DND-41 (cell line): ENCODE measurements at regions not wholly inside any gene's neighbourhood (a gene's known extent, or its start where the extent isn't known, plus 50 kb on each side); places are given as distances from the start of the nearest gene placed in this dataset.

Experiments
- ATAC-seq: fragments of 200-7000 bp; cut with Tn5 transposase; 3 replicates; pipeline ENCODE4 v1.9.1; 2021; ENCODE audit warnings: low read depth; ENCODE audit not compliant: insufficient read depth
- DNase-seq: peaks from one replicate; pipeline ENCODE4 v3.0.0-alpha.2; 2020
- H2AFZ ChIP-seq: 2 replicates; pipeline ENCODE4 v1.6.0; 2012; ENCODE audit warnings: low read depth, low read length
- H3K27ac ChIP-seq: 2 replicates; pipeline ENCODE4 v1.5.1; 2012; ENCODE audit warnings: low read length, inconsistent platforms
- H3K27me3 ChIP-seq: fragments of 200-600 bp; sonication (generic); 2 replicates; pipeline ENCODE4 v1.6.0; 2012; ENCODE audit warnings: low read length, mild to moderate bottlenecking, inconsistent platforms; ENCODE audit not compliant: insufficient read depth, poor library complexity
- H3K36me3 ChIP-seq: 2 replicates; pipeline ENCODE4 v1.5.1; 2012; ENCODE audit warnings: low read length, inconsistent platforms; ENCODE audit not compliant: insufficient read depth
- H3K4me1 ChIP-seq: 2 replicates; pipeline ENCODE4 v1.5.1; 2012; ENCODE audit warnings: mild to moderate bottlenecking, low read length; ENCODE audit not compliant: insufficient read depth
- H3K4me2 ChIP-seq: 2 replicates; pipeline ENCODE4 v1.6.0; 2012; ENCODE audit warnings: mild to moderate bottlenecking, moderate library complexity, low read length, inconsistent platforms; ENCODE audit not compliant: insufficient read depth
- H3K4me3 ChIP-seq, 2 experiments: fragments of 200-600 bp in 1 of 2; shearing (Covaris generic) in 1 of 2; 2 replicates each; pipeline ENCODE4 v1.5.1; 2012 to 2016; ENCODE audit warnings: inconsistent platforms in 2 of 2, low read length in 2 of 2, mild to moderate bottlenecking in 2 of 2, low read depth in 1 of 2, moderate library complexity in 1 of 2
- H3K79me2 ChIP-seq: 2 replicates; pipeline ENCODE4 v1.6.0; 2012; ENCODE audit warnings: low read length, inconsistent platforms; ENCODE audit not compliant: insufficient read depth
- H3K9ac ChIP-seq: 2 replicates; pipeline ENCODE4 v1.6.0; 2012; ENCODE audit warnings: low read depth, mild to moderate bottlenecking, inconsistent platforms, low read length, moderate library complexity
- H3K9me3 ChIP-seq: 2 replicates; pipeline ENCODE4 v1.5.1; 2012; ENCODE audit warnings: low read length, moderate library complexity, mild to moderate bottlenecking, inconsistent platforms; ENCODE audit not compliant: insufficient read depth, severe bottlenecking
- H4K20me1 ChIP-seq: 2 replicates; pipeline ENCODE4 v1.6.0; 2012; ENCODE audit warnings: low read length; ENCODE audit not compliant: insufficient read depth
- EZH2 ChIP-seq: IDR thresholded peaks from 3 replicates; pipeline ENCODE4 v1.6.1; 2012; ENCODE audit warnings: borderline replicate concordance, low read depth, mild to moderate bottlenecking, moderate library complexity, low read length, inconsistent platforms; ENCODE audit not compliant: severe bottlenecking
- TF ChIP-seq, protein P1 (sequence below): IDR thresholded peaks from 2 replicates; pipeline ENCODE4 v1.5.1; 2012; ENCODE audit warnings: borderline replicate concordance, low read length, moderate library complexity, mild to moderate bottlenecking; ENCODE audit not compliant: poor library complexity, severe bottlenecking; ENCODE audit errors: extremely low read depth

- no peak for DNase-seq
- H3K4me1 ChIP-seq = no peaks in the 10 kb centered on the region
- no peaks in the 10 kb centered on the region for H3K27me3 ChIP-seq
- no peaks in the 10 kb centered on the region for H3K9me3 ChIP-seq
- no peaks in the 10 kb centered on the region for H3K79me2 ChIP-seq
- H3K27ac ChIP-seq = no peak overlapping the region
- no peaks in the 10 kb centered on the region for H4K20me1 ChIP-seq
- H3K4me2 ChIP-seq = no peak overlapping the region
- ATAC-seq = no peak
- no peaks in the 10 kb centered on the region for H3K36me3 ChIP-seq
- TF ChIP-seq EZH2 = no peak
- TF ChIP-seq, protein P1, sequence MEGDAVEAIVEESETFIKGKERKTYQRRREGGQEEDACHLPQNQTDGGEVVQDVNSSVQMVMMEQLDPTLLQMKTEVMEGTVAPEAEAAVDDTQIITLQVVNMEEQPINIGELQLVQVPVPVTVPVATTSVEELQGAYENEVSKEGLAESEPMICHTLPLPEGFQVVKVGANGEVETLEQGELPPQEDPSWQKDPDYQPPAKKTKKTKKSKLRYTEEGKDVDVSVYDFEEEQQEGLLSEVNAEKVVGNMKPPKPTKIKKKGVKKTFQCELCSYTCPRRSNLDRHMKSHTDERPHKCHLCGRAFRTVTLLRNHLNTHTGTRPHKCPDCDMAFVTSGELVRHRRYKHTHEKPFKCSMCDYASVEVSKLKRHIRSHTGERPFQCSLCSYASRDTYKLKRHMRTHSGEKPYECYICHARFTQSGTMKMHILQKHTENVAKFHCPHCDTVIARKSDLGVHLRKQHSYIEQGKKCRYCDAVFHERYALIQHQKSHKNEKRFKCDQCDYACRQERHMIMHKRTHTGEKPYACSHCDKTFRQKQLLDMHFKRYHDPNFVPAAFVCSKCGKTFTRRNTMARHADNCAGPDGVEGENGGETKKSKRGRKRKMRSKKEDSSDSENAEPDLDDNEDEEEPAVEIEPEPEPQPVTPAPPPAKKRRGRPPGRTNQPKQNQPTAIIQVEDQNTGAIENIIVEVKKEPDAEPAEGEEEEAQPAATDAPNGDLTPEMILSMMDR = no peak
- no peak overlapping the region for H3K9ac ChIP-seq
- no peak overlapping the region for H3K4me3 ChIP-seq
- no peak overlapping the region for H2AFZ ChIP-seq
Measured at GRCh38 chr2:19846567-19846966, 55.2 kb downstream of the TTC32 start.

GRCh38 chr2:19846030-19846429 is 55.8 kb downstream of the TTC32 start:
- H4K20me1 ChIP-seq = no peaks in the 10 kb centered on the region
- H3K4me1 ChIP-seq = no peaks in the 10 kb centered on the region
- no peak overlapping the region for H3K9ac ChIP-seq
- no peak for TF ChIP-seq EZH2
- TF ChIP-seq, protein P1 = no peak
- H2AFZ ChIP-seq = no peak overlapping the region
- no peak for ATAC-seq
- H3K9me3 ChIP-seq = no peaks in the 10 kb centered on the region
- no peaks in the 10 kb centered on the region for H3K79me2 ChIP-seq
- H3K4me3 ChIP-seq = no peak overlapping the region
- no peaks in the 10 kb centered on the region for H3K36me3 ChIP-seq
- H3K27ac ChIP-seq = no peak overlapping the region
- no peak for DNase-seq
- no peaks in the 10 kb centered on the region for H3K27me3 ChIP-seq
- H3K4me2 ChIP-seq = no peak overlapping the region

DNA sequence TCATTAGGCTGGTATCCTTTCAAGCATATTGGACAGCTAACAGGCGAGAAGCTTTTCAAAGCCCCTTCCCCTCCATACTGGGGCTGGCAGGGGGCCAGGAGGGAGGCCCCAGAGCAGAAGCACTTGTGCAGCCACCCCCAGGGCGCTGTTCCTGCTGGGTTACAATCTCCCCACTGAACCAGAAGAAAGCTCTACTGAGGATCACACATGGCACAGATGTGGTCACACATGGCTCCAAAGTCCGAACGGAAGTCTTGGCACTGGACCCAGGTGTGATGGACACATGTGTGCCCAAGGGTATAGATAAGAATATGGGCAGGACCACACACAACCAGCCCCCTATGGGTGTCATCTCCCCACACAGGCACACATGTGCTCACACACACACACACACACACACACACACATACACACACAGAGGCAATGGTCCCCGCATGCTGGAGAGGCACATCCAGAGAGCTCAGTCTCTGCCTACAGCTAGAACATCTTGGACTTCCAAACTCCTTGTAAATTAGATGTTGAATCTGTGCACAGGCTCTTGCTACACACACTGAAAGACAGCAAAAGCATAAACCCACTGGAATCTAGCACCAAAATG is 56.4 kb downstream of the TTC32 start:
- Histone ChIP-seq H4K20me1 (no peaks in the 10 kb centered on the region), H3K36me3 (no peaks in the 10 kb centered on the region), H3K4me2 (no peak overlapping the region), H3K9me3 (no peaks in the 10 kb centered on the region), H3K4me3 (no peak overlapping the region), H3K27me3 (no peaks in the 10 kb centered on the region), H3K79me2 (no peaks in the 10 kb centered on the region), H3K4me1 (no peaks in the 10 kb centered on the region), H3K27ac (no peak overlapping the region), H3K9ac (no peak overlapping the region), H2AFZ (no peak overlapping the region)
- ATAC-seq (no peak), DNase-seq (no peak)
- TF ChIP-seq, protein P1 = no peak
- no peak for TF ChIP-seq EZH2
